ENCODE measurements at regions not wholly inside any gene's neighbourhood (a gene's known extent, or its start where the extent isn't known, plus 50 kb on each side); places are given as distances from the start of the nearest gene placed in this dataset.

DNA sequence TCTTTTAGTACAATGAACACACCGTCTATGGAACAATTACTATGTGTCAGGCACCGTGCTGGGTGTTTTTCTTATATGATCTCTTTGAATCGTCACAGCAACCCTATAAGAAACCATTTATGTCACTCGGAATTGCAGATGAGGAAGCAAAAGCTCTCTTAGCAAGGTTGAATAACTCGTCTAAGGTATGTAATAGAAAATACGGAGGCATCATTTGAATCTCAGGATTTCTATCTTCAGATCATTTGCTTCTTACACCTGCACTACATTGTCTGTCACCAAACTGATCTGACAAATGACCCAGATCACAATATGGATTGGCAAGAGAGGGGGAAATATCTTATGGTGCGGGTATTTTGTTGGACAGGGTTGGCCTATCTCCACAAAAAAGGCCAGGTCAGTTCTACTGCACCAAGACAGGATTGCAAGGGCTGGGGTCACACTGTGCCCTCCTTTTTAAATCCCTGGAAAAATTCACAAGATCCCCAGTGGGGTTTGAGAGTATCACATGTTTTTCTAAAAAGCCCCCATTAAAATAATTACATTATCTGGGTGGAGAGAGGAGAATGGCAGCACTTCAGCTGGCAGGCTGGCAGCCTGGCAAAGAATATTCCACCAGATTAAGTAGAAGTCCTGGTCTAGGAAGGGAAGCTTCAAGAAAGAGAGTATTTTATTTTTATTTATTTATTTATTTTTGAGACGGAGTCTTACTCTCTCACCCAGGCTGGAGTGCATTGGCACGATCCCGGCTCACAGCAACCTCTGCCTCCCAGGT, 110.7 kb upstream of the CLMP start:
- no peak overlapping the region for H3K9ac ChIP-seq (ENCODE audit: insufficient read depth, low read length)
- no peaks in the 10 kb centered on the region for H4K20me1 ChIP-seq (ENCODE audit: control insufficient read depth, extremely low read depth, insufficient read depth, low read length)
- H3K36me3 ChIP-seq (ENCODE audit: control insufficient read depth, insufficient read depth, low read length): no peaks in the 10 kb centered on the region
- no peak for DNase-seq (ENCODE audit: low read depth in 2 of 2)
- no peak overlapping the region for H2AFZ ChIP-seq (ENCODE audit: low read length)
- peaks cover 5% of the 10 kb centered on the region for H3K4me1 ChIP-seq (ENCODE audit: control insufficient read depth, extremely low read depth, insufficient read depth, low read length)
- H3K9me3 ChIP-seq (ENCODE audit: control insufficient read depth, insufficient read depth, low read depth, low read length): no peaks in the 10 kb centered on the region
- peaks cover 6% of the 10 kb centered on the region for H3K27me3 ChIP-seq (ENCODE audit: control insufficient read depth, insufficient read depth, low read length)
- no peak overlapping the region for H3K4me2 ChIP-seq (ENCODE audit: extremely low read depth, insufficient read depth, low read length)
- no peak overlapping the region for H3K4me3 ChIP-seq (replicated peaks in 1 of 4; ENCODE audit: control extremely low read depth in 1 of 4, insufficient read depth in 1 of 4, low read depth in 3 of 4, low read length in 4 of 4)
- H3K79me2 ChIP-seq (ENCODE audit: control insufficient read depth, insufficient read depth, low read length): no peaks in the 10 kb centered on the region
- no peak overlapping the region for H3K27ac ChIP-seq (ENCODE audit: insufficient read depth, low read length)
- no peak for TF ChIP-seq EZH2 (IDR thresholded peaks at IDR 0.05; ENCODE audit: low read length, missing control alignments)
- TF ChIP-seq, protein P1, sequence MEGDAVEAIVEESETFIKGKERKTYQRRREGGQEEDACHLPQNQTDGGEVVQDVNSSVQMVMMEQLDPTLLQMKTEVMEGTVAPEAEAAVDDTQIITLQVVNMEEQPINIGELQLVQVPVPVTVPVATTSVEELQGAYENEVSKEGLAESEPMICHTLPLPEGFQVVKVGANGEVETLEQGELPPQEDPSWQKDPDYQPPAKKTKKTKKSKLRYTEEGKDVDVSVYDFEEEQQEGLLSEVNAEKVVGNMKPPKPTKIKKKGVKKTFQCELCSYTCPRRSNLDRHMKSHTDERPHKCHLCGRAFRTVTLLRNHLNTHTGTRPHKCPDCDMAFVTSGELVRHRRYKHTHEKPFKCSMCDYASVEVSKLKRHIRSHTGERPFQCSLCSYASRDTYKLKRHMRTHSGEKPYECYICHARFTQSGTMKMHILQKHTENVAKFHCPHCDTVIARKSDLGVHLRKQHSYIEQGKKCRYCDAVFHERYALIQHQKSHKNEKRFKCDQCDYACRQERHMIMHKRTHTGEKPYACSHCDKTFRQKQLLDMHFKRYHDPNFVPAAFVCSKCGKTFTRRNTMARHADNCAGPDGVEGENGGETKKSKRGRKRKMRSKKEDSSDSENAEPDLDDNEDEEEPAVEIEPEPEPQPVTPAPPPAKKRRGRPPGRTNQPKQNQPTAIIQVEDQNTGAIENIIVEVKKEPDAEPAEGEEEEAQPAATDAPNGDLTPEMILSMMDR (conservative IDR thresholded peaks at IDR 0.05 in 1 of 2, IDR thresholded peaks at IDR 0.05 in 1 of 2; ENCODE audit: low read depth in 1 of 2, low read length in 2 of 2): no peak

DNA sequence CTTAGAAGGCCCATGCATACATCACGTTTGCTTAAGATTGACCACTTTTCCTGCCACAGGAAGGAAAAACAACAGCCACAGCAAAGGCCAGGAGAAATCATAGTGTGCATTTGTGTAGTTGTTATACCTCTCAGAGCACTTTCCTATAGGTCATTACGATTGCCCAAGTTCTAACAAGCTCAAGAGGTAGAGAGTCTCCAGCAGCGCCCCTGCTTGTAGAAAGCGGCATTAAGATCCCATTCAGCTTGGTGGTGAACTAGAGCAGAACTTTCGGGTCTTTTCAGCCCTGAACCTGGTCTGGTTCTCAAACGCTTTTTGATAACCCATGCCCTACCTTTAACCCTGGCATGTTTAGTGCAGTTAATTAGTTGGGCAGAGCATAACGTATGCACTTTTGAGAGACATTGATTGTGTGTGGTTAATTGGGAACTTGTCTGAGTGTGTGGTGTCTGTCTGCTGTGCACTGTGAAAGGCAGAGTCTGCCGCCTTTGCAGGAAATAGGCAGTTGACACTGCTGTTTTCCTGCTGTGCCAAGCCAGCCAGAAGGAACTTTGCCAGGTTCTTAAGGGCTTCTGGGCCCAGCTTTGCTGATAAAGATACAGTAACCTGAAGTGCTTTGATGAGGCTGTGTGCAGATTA, 109.9 kb upstream of the CLMP start:
- no peaks in the 10 kb centered on the region for H3K79me2 ChIP-seq (ENCODE audit: control insufficient read depth, insufficient read depth, low read length)
- no peak overlapping the region for H2AFZ ChIP-seq (ENCODE audit: low read length)
- H3K27me3 ChIP-seq (ENCODE audit: control insufficient read depth, insufficient read depth, low read length): peaks cover 9% of the 10 kb centered on the region
- TF ChIP-seq, protein P1 (conservative IDR thresholded peaks at IDR 0.05 in 1 of 2, IDR thresholded peaks at IDR 0.05 in 1 of 2; ENCODE audit: low read depth in 1 of 2, low read length in 2 of 2): peak in 1 of 2 donors; percentile 5
- no peak for TF ChIP-seq EZH2 (IDR thresholded peaks at IDR 0.05; ENCODE audit: low read length, missing control alignments)
- H3K9me3 ChIP-seq (ENCODE audit: control insufficient read depth, insufficient read depth, low read depth, low read length): no peaks in the 10 kb centered on the region
- H4K20me1 ChIP-seq (ENCODE audit: control insufficient read depth, extremely low read depth, insufficient read depth, low read length): no peaks in the 10 kb centered on the region
- H3K27ac ChIP-seq (ENCODE audit: insufficient read depth, low read length): no peak overlapping the region
- no peak overlapping the region for H3K4me2 ChIP-seq (ENCODE audit: extremely low read depth, insufficient read depth, low read length)
- H3K9ac ChIP-seq (ENCODE audit: insufficient read depth, low read length): no peak overlapping the region
- no peak for DNase-seq (ENCODE audit: low read depth in 2 of 2)
- peaks cover 5% of the 10 kb centered on the region for H3K4me1 ChIP-seq (ENCODE audit: control insufficient read depth, extremely low read depth, insufficient read depth, low read length)
- no peaks in the 10 kb centered on the region for H3K36me3 ChIP-seq (ENCODE audit: control insufficient read depth, insufficient read depth, low read length)
- no peak overlapping the region for H3K4me3 ChIP-seq (replicated peaks in 1 of 4; ENCODE audit: control extremely low read depth in 1 of 4, insufficient read depth in 1 of 4, low read depth in 3 of 4, low read length in 4 of 4)

- Histone ChIP-seq H3K9ac (ENCODE audit: insufficient read depth, low read length) (no peak overlapping the region), H3K4me2 (ENCODE audit: extremely low read depth, insufficient read depth, low read length) (no peak overlapping the region), H3K36me3 (ENCODE audit: control insufficient read depth, insufficient read depth, low read length) (no peaks in the 10 kb centered on the region), H2AFZ (ENCODE audit: low read length) (no peak overlapping the region), H3K4me1 (ENCODE audit: control insufficient read depth, extremely low read depth, insufficient read depth, low read length) (peaks cover 5% of the 10 kb centered on the region), H3K9me3 (ENCODE audit: control insufficient read depth, insufficient read depth, low read depth, low read length) (no peaks in the 10 kb centered on the region), H3K79me2 (ENCODE audit: control insufficient read depth, insufficient read depth, low read length) (no peaks in the 10 kb centered on the region), H3K27me3 (ENCODE audit: control insufficient read depth, insufficient read depth, low read length) (peaks cover 12% of the 10 kb centered on the region), H3K4me3 (replicated peaks in 1 of 4; ENCODE audit: control extremely low read depth in 1 of 4, insufficient read depth in 1 of 4, low read depth in 3 of 4, low read length in 4 of 4) (no peak overlapping the region), H4K20me1 (ENCODE audit: control insufficient read depth, extremely low read depth, insufficient read depth, low read length) (no peaks in the 10 kb centered on the region), H3K27ac (ENCODE audit: insufficient read depth, low read length) (no peak overlapping the region)
- TF ChIP-seq, protein P1 (conservative IDR thresholded peaks at IDR 0.05 in 1 of 2, IDR thresholded peaks at IDR 0.05 in 1 of 2; ENCODE audit: low read depth in 1 of 2, low read length in 2 of 2): no peak
- no peak for TF ChIP-seq EZH2 (IDR thresholded peaks at IDR 0.05; ENCODE audit: low read length, missing control alignments)
- DNase-seq (ENCODE audit: low read depth in 2 of 2): no peak
Observed at GRCh38 chr11:123303924-123304323, 108.9 kb upstream of the CLMP start.

All from fibroblast of lung (primary cell).